ENCODE measurements at regions not wholly inside any gene's neighbourhood (a gene's known extent, or its start where the extent isn't known, plus 50 kb on each side); places are given as distances from the start of the nearest gene placed in this dataset.

GRCh38 chr2:16325976-16326510 lies 339.6 kb downstream of the CYRIA start:
- no peak for TF ChIP-seq CTCF (IDR thresholded peaks at IDR 0.05; ENCODE audit: borderline replicate concordance)
- Histone ChIP-seq H3K4me1 (peaks cover 3% of the 10 kb centered on the region), H3K9me3 (replicated peaks) (no peaks in the 10 kb centered on the region), H3K4me3 (no peak overlapping the region), H3K36me3 (no peaks in the 10 kb centered on the region), H3K27ac (replicated peaks) (no peak overlapping the region), H3K27me3 (ENCODE audit: low read depth) (peaks cover 7% of the 10 kb centered on the region)
- intact Hi-C loops (cut with micrococcal nuclease), result no loop called here
- DNase-seq, result no peak

- no peak overlapping the region for H3K4me3 ChIP-seq
- H3K9me3 ChIP-seq (replicated peaks), result no peaks in the 10 kb centered on the region
- no peaks in the 10 kb centered on the region for H3K4me1 ChIP-seq
- H3K27me3 ChIP-seq (ENCODE audit: low read depth), result peaks cover 7% of the 10 kb centered on the region
- H3K27ac ChIP-seq (replicated peaks), result no peak overlapping the region
- intact Hi-C loops (cut with micrococcal nuclease), result no loop called here
- DNase-seq, result no peak
- no peak for TF ChIP-seq CTCF (IDR thresholded peaks at IDR 0.05; ENCODE audit: borderline replicate concordance)
- no peaks in the 10 kb centered on the region for H3K36me3 ChIP-seq
These were observed 340.3 kb downstream of the CYRIA start for GRCh38 chr2:16325016-16325975.

- TF ChIP-seq CTCF (IDR thresholded peaks at IDR 0.05; ENCODE audit: borderline replicate concordance), result no peak
- intact Hi-C loops (cut with micrococcal nuclease), result no loop called here
- Histone ChIP-seq H3K27ac (replicated peaks) (no peak overlapping the region), H3K4me1 (no peaks in the 10 kb centered on the region), H3K4me3 (no peak overlapping the region), H3K9me3 (replicated peaks) (no peaks in the 10 kb centered on the region), H3K36me3 (no peaks in the 10 kb centered on the region), H3K27me3 (ENCODE audit: low read depth) (peaks cover 7% of the 10 kb centered on the region)
- no peak for DNase-seq
These were observed 341.1 kb downstream of the CYRIA start for GRCh38 chr2:16324544-16324937.

- TF ChIP-seq CTCF (IDR thresholded peaks at IDR 0.05; ENCODE audit: borderline replicate concordance), result no peak
- Histone ChIP-seq H3K27ac (replicated peaks) (no peak overlapping the region), H3K36me3 (no peaks in the 10 kb centered on the region), H3K9me3 (replicated peaks) (no peaks in the 10 kb centered on the region), H3K4me3 (no peak overlapping the region), H3K27me3 (ENCODE audit: low read depth) (peaks cover 7% of the 10 kb centered on the region), H3K4me1 (no peaks in the 10 kb centered on the region)
- intact Hi-C loops (cut with micrococcal nuclease), result no loop called here
- DNase-seq, result no peak
These were observed 341.8 kb downstream of the CYRIA start for GRCh38 chr2:16323551-16324543.

GRCh38 chr2:16323126-16323520 lies 342.5 kb downstream of the CYRIA start:
- DNase-seq, result no peak
- Histone ChIP-seq H3K27me3 (ENCODE audit: low read depth) (peaks cover 7% of the 10 kb centered on the region), H3K9me3 (replicated peaks) (no peaks in the 10 kb centered on the region), H3K4me1 (no peaks in the 10 kb centered on the region), H3K27ac (replicated peaks) (no peak overlapping the region), H3K36me3 (no peaks in the 10 kb centered on the region), H3K4me3 (no peak overlapping the region)
- intact Hi-C loops (cut with micrococcal nuclease), result no loop called here
- no peak for TF ChIP-seq CTCF (IDR thresholded peaks at IDR 0.05; ENCODE audit: borderline replicate concordance)

Measured in left ventricle myocardium inferior (tissue), 1 donor.